K562 (cell line): ENCODE measurements at regions not wholly inside any gene's neighbourhood (a gene's known extent, or its start where the extent isn't known, plus 50 kb on each side); places are given as distances from the start of the nearest gene placed in this dataset.

ENCODE experiments used
- CBX8 ChIP-seq: fragments of 200-600 bp; sonication (generic); IDR thresholded peaks from 2 replicates; pipeline ENCODE4 v1.6.1; 2012; ENCODE audit warnings: borderline replicate concordance, mixed run types, low read depth, mild to moderate bottlenecking, moderate library complexity, mixed read lengths, low read length, control low read depth, inconsistent platforms; ENCODE audit not compliant: poor library complexity, severe bottlenecking; ENCODE audit errors: extremely low read depth
- CHD1 ChIP-seq: fragments of 200-600 bp; sonication (generic); IDR thresholded peaks from one replicate; pipeline ENCODE4 v1.6.1; 2012; ENCODE audit warnings: mild to moderate bottlenecking, moderate library complexity, low read length, inconsistent platforms
- ERF ChIP-seq: fragments of 450-650 bp; formaldehyde crosslinking; IDR thresholded peaks from 2 replicates; pipeline ENCODE4 v1.4.0; 2020; ENCODE audit warnings: mild to moderate bottlenecking, mixed read lengths
- FIP1L1 ChIP-seq: fragments of 200-400 bp; formaldehyde crosslinking; IDR thresholded peaks from 2 replicates; pipeline ENCODE4 v1.6.1; 2018; ENCODE audit warnings: mild to moderate bottlenecking, low read depth, low read length; ENCODE audit not compliant: poor library complexity, severe bottlenecking
- MTA2 ChIP-seq: fragments of 450-650 bp; IDR thresholded peaks from 2 replicates; pipeline ENCODE4 v1.6.1; 2016; ENCODE audit warnings: low read depth
- NR1H2 ChIP-seq: sonication (generic); formaldehyde crosslinking; IDR thresholded peaks from 2 replicates; pipeline ENCODE4 v1.4.0; 2020; ENCODE audit warnings: mild to moderate bottlenecking, missing genetic modification reagents
- RAD21 ChIP-seq, 2 experiments: fragments of 250-450 bp in 1 of 2; fragments of 450-650 bp in 1 of 2; sonication (Bioruptor Pico) in 1 of 2; formaldehyde crosslinking in 1 of 2; IDR thresholded peaks in 1 of 2; conservative IDR thresholded peaks in 1 of 2; 2 replicates each; pipeline versions ENCODE4 v1.4.0 to v1.8.0; 2020 to 2022; ENCODE audit warnings: mild to moderate bottlenecking in 2 of 2, moderate library complexity in 1 of 2
- RBM14 ChIP-seq: fragments of 200-400 bp; formaldehyde crosslinking; IDR thresholded peaks from 2 replicates; pipeline ENCODE4 v1.6.1; 2018; ENCODE audit warnings: low read depth, mild to moderate bottlenecking, low read length, moderate library complexity, borderline replicate concordance; ENCODE audit not compliant: insufficient read depth
- SMC3 ChIP-seq: conservative IDR thresholded peaks from 2 replicates; pipeline ENCODE4 v1.6.1; 2011; ENCODE audit warnings: low read depth, low read length, improper control_type of control experiment; ENCODE audit not compliant: insufficient read depth
- TRIM28 ChIP-seq: fragments of 450-650 bp; IDR thresholded peaks from 2 replicates; pipeline ENCODE4 v1.6.1; 2017
- TSC22D4 ChIP-seq: fragments of 450-650 bp; IDR thresholded peaks from 2 replicates; pipeline ENCODE4 v1.6.1; 2016; ENCODE audit warnings: missing genetic modification characterization, missing biosample characterization, control low read depth
- ZNF23 ChIP-seq: fragments of 250-450 bp; sonication (Bioruptor Pico); IDR thresholded peaks from 2 replicates; pipeline ENCODE4 v1.4.0; 2020; ENCODE audit warnings: mild to moderate bottlenecking
- ZNF695 ChIP-seq: fragments of 450-650 bp; formaldehyde crosslinking; IDR thresholded peaks from 2 replicates; pipeline ENCODE4 v1.4.0; 2020; ENCODE audit warnings: mild to moderate bottlenecking, moderate library complexity
- TF ChIP-seq, protein P1 (sequence below), 2 experiments: fragments of 250-450 bp in 1 of 2; fragments of 450-650 bp in 1 of 2; sonication (Bioruptor Pico) in 1 of 2; IDR thresholded peaks; 2 replicates each; pipeline versions ENCODE4 v1.6.1 to v1.8.0; 2016 to 2021; ENCODE audit warnings: mild to moderate bottlenecking in 2 of 2, moderate library complexity in 2 of 2, missing compliant biosample characterization in 1 of 2, missing genetic modification characterization in 1 of 2
- TF ChIP-seq, protein P2 (sequence below): sonication (generic); formaldehyde crosslinking; IDR thresholded peaks from 2 replicates; pipeline ENCODE4 v1.9.0; 2022; ENCODE audit warnings: mild to moderate bottlenecking, missing genetic modification reagents
- TF ChIP-seq, protein P3 (sequence below), 2 experiments: fragments of 450-650 bp; formaldehyde crosslinking in 1 of 2; IDR thresholded peaks; 2 replicates each; pipeline versions ENCODE4 v1.4.0 to v1.6.1; 2014 to 2020; ENCODE audit warnings: mild to moderate bottlenecking in 2 of 2, borderline replicate concordance in 1 of 2, low read depth in 1 of 2
- TF ChIP-seq, protein P4 (sequence below): fragments of 250-450 bp; sonication (Bioruptor Pico); IDR thresholded peaks from 2 replicates; pipeline ENCODE4 v1.8.0; 2022; ENCODE audit warnings: inconsistent platforms

DNA sequence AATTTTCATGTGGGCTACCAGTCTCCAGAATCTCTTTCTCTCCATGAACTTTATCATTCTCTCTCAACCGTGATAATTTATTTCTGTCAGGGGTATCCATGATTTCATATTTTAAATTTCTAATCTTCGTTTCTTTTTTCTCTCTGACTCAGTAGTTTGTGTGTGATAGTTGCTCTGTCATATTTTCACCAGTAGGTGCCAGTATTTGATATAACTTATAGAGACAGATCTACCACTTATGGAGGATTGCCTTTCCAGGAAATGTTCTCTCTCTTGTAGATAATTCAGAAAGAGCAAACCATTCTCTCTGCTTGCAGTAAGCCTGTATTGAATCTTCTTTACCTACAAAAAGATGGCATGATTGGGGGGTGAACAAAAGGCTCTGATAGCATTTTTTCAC is 79.3 kb upstream of the DYNLT3 start (continued):
- TF ChIP-seq NR1H2: no peak
- TF ChIP-seq TSC22D4 (tag): no peak
- TF ChIP-seq CBX8: no peak
- TF ChIP-seq, protein P1, sequence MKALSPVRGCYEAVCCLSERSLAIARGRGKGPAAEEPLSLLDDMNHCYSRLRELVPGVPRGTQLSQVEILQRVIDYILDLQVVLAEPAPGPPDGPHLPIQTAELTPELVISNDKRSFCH (CRISPR knock-in tag; IDR thresholded peaks at IDR 0.05): no peak
- TF ChIP-seq, protein P1 (tag; IDR thresholded peaks at IDR 0.05): no peak
- TF ChIP-seq RBM14: no peak
- TF ChIP-seq, protein P2, sequence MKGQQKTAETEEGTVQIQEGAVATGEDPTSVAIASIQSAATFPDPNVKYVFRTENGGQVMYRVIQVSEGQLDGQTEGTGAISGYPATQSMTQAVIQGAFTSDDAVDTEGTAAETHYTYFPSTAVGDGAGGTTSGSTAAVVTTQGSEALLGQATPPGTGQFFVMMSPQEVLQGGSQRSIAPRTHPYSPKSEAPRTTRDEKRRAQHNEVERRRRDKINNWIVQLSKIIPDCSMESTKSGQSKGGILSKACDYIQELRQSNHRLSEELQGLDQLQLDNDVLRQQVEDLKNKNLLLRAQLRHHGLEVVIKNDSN: no peak
- TF ChIP-seq, protein P3, sequence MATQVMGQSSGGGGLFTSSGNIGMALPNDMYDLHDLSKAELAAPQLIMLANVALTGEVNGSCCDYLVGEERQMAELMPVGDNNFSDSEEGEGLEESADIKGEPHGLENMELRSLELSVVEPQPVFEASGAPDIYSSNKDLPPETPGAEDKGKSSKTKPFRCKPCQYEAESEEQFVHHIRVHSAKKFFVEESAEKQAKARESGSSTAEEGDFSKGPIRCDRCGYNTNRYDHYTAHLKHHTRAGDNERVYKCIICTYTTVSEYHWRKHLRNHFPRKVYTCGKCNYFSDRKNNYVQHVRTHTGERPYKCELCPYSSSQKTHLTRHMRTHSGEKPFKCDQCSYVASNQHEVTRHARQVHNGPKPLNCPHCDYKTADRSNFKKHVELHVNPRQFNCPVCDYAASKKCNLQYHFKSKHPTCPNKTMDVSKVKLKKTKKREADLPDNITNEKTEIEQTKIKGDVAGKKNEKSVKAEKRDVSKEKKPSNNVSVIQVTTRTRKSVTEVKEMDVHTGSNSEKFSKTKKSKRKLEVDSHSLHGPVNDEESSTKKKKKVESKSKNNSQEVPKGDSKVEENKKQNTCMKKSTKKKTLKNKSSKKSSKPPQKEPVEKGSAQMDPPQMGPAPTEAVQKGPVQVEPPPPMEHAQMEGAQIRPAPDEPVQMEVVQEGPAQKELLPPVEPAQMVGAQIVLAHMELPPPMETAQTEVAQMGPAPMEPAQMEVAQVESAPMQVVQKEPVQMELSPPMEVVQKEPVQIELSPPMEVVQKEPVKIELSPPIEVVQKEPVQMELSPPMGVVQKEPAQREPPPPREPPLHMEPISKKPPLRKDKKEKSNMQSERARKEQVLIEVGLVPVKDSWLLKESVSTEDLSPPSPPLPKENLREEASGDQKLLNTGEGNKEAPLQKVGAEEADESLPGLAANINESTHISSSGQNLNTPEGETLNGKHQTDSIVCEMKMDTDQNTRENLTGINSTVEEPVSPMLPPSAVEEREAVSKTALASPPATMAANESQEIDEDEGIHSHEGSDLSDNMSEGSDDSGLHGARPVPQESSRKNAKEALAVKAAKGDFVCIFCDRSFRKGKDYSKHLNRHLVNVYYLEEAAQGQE (IDR thresholded peaks at IDR 0.05; ENCODE audit: borderline replicate concordance): peak; percentile 42; the same call in 1 of the 2 replicates
- TF ChIP-seq, protein P3 (CRISPR knock-in tag; IDR thresholded peaks at IDR 0.05; ENCODE audit: low read depth): no peak
- no peak for TF ChIP-seq TRIM28
- no peak for TF ChIP-seq ERF (CRISPR knock-in tag)
- TF ChIP-seq SMC3: 0 out of 2 replicates have a peak, but pooled peaks have one; percentile 10
- no peak for TF ChIP-seq CHD1
- no peak for TF ChIP-seq MTA2
- TF ChIP-seq, protein P4, sequence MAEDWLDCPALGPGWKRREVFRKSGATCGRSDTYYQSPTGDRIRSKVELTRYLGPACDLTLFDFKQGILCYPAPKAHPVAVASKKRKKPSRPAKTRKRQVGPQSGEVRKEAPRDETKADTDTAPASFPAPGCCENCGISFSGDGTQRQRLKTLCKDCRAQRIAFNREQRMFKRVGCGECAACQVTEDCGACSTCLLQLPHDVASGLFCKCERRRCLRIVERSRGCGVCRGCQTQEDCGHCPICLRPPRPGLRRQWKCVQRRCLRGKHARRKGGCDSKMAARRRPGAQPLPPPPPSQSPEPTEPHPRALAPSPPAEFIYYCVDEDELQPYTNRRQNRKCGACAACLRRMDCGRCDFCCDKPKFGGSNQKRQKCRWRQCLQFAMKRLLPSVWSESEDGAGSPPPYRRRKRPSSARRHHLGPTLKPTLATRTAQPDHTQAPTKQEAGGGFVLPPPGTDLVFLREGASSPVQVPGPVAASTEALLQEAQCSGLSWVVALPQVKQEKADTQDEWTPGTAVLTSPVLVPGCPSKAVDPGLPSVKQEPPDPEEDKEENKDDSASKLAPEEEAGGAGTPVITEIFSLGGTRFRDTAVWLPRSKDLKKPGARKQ (CRISPR knock-in tag): no peak
- no peak for TF ChIP-seq ZNF695 (CRISPR knock-in tag)
- TF ChIP-seq ZNF23 (CRISPR knock-in tag): no peak
- no peak for TF ChIP-seq FIP1L1
- TF ChIP-seq RAD21 (CRISPR knock-in tag; conservative IDR thresholded peaks at IDR 0.05 in 1 of 2, IDR thresholded peaks at IDR 0.05 in 1 of 2): peak; percentile 45 to 67
